ENCODE measurements at regions not wholly inside any gene's neighbourhood (a gene's known extent, or its start where the extent isn't known, plus 50 kb on each side); places are given as distances from the start of the nearest gene placed in this dataset.

DNA sequence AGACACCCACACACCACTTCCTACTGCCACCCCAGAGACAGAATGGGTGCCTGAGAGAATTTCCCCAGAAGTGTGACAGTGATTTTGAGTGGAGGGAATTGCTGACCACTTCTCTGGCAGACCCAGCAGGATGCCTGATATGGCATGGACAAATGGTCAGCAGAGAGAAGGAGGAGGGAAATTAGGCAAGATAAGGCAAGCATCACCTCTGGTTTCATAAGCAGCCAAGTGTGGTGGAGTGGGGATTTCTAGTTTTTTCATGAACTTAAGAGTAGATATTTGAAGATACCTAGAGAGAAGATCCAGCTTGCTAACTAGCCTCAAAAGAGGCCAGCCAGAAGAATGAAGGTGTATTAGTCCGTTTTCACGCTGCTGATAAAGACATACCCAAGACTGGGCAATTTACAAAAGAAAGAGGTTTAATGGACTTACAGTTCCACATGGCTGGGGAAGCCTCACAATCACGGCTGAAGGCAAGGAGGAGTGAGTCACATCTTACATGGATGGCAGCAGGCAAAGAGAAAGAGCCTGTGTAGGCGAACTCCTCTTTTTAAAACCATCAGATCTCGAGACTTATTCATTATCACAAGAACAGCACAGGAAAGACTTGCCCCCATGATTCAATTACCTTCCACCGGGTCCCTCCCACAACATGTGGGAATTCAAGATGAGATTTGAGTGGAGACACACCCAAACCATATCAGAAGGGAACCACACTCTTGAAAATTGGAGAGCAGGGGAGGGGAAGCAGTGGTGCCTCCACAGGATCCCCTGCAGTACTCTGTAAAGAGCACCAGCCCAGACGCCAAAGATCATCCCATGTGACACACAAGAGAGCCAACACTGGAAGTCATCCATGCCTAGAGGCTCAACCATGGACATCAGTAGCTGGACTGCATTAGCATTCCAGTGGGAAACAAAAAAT is 64.2 kb downstream of the RBM43 start:
- no peak for DNase-seq

DNA sequence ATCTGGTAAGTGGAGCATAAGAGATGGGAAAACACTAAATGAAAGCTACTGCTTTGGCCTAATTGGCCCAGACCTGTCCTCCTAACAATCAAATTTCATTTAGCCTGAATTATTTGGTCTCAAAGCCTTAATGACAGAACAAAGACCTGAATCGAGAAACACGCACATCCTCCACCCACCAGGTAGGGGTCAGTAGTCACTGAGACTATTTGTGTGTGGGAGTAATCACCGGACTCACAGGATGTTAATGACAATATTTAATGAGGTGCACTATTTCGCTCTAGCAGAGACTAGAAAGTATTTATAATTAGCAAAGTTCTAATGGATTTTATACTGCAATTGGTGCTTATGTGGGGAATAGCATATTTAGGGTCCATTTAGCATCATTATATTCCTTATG is 68.1 kb downstream of the RBM43 start:
- no peak for DNase-seq

- DNase-seq = no peak
Measured at GRCh38 chr2:151192681-151193080, 69.0 kb downstream of the RBM43 start.

GRCh38 chr2:151191001-151191400 is 70.7 kb downstream of the RBM43 start:
- no peak for DNase-seq

DNA sequence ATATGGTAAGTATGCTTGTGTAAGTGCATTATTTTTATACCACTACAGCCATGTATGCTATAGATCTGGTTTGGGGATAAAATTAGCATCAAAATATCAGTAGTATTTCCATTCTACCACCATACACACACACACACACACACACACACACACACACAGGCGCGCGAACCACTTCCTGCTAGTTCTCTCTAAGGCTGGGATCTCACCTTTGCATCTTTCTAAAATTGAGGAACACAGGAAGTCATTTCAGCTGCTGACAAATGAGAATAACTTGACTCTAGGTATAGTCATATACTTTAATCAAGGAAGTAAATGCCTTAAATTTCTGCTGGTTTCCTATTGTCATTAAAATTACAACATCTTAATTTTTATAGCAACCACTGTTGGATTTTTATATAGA is 72.5 kb downstream of the RBM43 start:
- peak; percentile 37 for DNase-seq

GRCh38 chr2:151186011-151186410 is 75.7 kb downstream of the RBM43 start:
- DNase-seq = no peak

DNA sequence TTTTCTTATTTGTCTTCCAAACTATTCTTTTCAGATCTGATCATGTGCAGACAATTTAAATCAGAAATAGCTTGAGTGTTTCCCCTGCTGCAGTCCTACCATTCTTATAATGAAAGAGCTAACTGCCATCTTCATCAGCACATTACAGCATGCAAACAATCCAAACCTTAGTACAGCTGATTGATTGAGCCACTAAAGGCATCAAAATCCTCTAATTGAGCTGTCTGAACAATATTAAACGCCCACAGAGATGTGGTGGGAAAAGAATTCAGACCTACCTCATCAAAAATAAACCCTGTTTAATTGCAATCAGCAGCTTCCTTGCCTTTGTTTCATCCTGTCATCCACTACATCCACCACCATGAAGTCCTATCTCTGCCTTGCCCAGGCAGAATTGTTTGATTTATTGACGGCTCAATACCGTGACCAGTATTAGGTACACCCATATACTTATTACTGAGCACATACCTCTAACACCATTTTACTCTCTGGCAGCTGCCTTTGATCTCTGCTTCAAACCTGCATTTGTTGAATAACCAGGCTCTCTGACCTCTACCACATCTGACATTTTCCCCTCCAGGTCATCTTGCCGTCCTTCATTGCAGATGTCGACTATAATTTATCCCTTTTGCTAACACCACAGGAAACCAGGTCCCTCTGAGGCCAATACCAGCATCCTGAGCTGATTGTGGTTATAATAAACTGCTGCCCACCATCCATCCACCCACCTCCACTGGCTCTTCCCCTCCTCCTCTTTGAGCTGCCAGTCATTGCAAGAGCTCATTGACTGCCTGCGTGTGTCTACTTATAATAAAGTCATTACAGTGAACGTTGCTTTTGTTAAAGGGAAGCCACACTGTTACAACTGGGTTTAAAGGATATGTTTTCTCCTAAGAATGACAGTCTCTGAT is 78.5 kb downstream of the RBM43 start:
- DNase-seq = no peak

DNA sequence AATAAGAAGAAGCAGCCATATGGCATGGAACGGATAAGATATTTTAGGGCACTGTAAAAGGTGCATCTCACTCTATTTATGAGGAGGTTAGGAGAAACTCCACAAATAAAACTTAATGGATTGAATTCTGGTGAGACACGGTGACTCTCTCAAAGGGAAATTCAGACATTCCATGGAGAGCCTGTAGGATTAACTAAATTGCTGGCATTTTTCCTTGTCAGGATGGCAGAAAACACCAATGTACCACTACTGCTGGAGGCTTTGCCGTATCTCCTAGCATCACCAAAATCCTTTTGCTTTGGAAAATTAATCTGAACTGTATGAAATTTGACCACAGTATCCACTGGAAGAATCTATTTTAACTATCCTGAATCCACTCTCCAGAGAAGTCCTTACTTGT is 79.3 kb downstream of the RBM43 start:
- DNase-seq = no peak

DNA sequence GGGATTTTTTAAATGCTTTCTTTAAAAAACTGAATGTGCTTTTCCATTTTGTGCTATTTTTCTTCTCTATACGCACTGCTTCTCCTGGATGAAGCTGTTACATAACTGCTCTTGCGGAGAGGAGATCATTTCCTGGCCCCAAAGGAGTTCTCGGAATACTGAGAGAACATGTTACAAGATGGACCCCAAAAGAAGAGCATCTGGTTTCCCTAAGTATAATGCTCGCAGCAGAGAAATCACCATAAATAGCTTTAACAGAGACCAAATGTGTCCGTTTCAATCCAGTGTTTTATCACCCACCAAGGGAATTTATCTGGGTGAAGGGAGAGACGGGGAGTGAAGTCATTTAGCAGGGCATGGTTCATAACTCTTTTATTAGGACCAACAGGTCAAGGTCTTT is 80.1 kb downstream of the RBM43 start:
- DNase-seq = no peak

- no peak for DNase-seq
Measured at GRCh38 chr2:151180123-151180522, 81.5 kb downstream of the RBM43 start.

GRCh38 chr2:151178207-151178606 is 83.5 kb downstream of the RBM43 start:
- DNase-seq = no peak

GRCh38 chr2:151177756-151178155 is 83.9 kb downstream of the RBM43 start:
- no peak for DNase-seq

- no peak for DNase-seq
Measured at GRCh38 chr2:151176661-151177060, 85.0 kb downstream of the RBM43 start.

DNA sequence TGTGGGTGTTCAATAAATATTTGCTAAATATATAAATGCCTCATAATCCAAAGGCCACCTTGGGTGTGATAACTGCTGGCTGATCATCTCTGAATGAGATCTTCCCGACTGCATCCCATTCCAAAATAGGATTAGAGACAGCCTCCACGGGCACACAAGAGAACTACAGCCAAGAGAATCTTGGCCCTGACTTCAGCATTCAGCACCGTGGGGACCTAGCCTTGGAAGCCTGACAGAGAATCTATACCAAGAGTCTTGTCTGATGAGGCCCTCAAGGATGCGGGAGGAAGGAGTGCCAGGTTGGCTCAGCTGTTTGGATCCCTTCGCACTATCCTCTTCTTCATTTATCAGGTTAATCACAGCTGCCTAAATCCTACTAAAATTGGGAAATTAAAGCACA is 85.8 kb downstream of the RBM43 start:
- DNase-seq = no peak

- no peak for DNase-seq
Measured at GRCh38 chr2:151174127-151174526, 87.5 kb downstream of the RBM43 start.

GRCh38 chr2:151171186-151171585 is 90.5 kb downstream of the RBM43 start:
- no peak for DNase-seq

DNA sequence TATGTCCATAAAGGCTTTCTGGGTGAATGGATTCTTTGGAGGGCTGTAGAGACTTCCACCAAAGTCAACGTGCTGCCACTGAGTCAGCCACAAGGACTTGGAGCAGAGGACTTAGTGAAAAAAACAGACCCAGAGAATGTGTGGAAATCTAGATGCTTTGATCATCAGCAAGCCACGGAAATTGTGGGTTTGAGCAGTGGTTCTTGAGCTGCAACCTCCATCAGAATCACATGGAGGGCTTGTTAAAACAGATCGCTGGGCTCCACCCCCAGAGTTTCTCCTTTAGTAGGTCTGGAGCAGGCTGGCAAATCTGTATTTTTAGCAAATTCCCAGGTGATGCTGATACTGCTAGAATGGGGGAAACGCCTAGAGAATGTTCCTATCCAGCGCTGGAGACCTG is 95.3 kb downstream of the RBM43 start:
- no peak for DNase-seq

DNA sequence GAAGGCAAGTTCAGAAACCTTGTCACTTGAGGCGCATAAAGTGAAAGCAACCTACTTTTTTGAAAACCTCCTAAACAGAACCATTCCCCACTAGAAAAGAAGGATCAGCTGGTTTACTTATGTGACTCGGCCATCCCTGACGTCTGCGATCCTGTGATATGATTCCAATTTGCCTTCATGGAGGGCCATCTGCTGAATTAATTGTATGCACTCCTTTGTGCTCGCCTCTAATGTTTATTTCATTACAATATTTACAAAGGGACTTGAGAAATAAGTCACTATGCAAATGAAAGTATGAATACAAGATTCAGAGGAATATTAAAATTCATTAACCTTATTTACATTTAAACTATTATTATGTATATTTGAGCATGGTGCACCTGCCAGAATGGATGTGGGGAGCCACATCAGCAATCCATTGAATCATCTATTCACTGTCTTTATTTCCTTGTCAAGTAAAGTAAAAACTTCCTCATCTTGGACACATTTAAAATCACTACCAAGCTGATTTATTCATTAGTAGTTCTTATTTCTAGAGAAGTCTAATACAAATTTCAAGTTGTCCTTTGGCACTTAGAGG is 96.5 kb downstream of the RBM43 start:
- no peak for DNase-seq

DNA sequence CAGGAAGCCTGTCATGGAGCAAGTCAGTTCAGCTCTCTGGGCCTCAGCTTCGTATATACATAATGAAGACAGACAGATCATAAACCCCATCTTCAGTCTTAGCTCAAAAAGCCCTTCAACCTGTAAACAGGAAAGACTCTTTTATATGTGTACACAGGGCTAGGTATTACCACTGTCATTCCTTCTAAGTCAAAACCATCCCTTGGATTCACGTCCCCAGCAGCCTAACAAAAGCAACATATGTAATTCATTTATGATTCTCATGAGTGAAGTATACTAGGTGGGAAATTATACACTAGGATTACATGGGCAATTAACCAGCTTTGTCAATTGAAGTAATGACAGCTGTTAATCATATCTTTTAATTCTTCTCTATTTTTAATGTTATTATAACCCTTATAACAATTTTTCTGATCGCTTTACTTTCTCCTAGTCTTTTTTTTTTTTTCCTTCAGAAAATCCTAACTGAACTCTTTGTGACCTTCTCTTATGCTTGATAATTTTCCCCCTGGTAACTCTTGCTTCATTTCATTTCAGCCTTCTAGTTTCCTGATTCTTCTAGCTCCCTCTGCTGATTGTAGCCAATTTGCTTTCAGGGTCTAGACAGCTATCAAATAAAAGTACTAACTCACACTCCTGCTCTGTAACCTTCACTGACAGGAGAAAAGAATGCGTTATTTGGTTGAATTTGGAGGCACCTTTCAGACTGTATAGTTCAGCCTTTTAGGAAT is 99.7 kb downstream of the RBM43 start:
- peak; percentile 56 for DNase-seq

GRCh38 chr2:151159109-151159662 is 102.5 kb downstream of the RBM43 start:
- DNase-seq = peak; percentile 17

- peak; percentile 16 for DNase-seq
Measured at GRCh38 chr2:151157000-151157735, 104.5 kb downstream of the RBM43 start.
